DMS53 (cell line): ENCODE measurements at regions not wholly inside any gene's neighbourhood (a gene's known extent, or its start where the extent isn't known, plus 50 kb on each side); places are given as distances from the start of the nearest gene placed in this dataset.

ENCODE experiments used
- DNase-seq: peaks from one replicate; lab custom pipeline; 2025; lab: John Stamatoyannopoulos, UW

DNA sequence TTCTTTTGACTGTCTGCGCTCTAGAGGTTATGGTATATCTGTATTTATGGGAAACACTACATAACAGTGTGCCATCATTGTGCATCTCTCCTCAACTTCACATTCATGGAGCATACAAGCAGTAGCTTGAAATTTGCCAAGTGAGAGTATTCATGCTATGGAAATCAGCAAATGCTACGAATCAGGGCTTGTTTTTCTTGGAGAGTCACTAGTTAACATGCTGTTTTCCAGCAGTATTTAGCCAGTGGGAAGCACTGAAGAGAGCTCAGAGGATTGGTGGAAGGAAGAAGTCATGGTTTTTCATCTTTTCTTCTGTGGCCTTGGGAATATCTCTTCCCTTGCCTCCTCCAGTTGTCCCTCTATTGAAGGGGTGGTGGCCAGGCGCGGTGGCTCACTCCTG is 303.0 kb downstream of the PSAT1 start:
- DNase-seq: no peak

DNA sequence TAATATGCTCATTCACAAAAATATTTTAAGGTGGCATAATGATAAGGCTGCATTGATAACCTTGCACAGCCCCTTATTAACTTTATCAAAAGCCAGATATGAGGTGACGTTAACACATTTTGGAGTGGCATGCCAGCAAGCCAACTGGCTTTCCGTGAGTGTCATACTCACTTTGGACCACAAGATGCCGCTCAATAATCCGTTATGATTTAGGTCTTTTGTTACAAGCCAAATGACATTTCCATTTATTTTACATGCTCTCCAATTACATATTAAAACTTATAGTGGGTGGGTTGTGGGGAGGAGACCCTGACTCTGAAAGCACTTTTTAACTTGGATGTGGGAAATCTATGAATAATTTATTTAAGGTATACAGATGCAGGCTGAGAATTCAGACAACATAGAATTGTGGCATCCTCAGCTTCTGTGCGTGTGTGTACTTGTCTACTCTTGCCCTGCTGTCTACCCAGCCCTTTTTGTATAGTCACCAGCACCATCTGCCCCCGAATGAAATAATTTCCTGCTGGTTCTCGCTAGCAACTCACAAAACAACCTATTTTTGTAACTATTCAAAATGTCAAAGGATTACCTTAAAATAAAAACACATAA is 305.1 kb downstream of the PSAT1 start:
- DNase-seq: peak; percentile 62

DNA sequence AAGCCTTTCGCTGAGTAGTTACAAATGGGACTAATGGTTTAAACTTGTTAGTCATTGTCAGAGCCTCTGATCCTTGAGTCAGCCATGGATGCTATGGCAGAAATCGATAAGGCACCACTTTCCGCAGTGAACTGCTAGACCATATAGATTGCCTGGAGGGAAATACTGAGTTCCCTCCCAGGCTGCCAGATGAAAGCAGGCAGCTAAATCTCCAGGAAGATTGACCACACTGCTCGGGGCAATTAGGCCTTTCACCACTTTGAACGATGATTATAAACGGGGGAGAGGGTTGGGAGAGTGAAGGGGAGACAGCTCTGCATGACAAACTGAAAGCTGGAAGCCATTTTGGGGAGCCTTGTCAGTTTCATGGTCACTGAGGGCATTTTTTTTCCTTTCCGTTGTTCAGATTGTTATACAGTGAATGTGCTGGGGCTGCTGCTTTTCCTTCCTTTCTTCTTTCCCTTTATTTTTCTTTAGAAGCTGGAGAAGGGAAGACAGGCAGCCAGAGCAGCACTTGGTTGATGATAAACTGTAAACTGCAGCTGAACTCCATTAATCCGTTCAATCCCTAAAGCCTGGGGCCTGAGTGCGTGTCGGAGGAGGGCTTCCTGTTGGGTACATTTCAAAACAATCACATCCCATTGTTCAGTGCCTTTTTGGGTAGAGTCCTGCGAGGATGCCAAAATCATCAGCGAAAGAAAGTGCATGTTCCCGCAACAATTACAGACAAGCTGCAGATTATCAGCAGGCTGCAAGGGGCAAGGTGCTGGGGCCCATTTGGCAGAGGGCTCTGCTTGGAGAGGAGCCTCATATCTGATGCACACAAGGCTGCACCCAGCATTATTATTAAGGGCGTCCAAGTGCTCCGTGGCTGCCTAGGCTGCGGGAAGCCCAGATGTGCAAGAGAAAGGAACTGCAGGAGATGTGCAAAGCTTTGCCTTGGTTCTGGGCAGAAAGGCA is 308.4 kb downstream of the PSAT1 start:
- no peak for DNase-seq

DNA sequence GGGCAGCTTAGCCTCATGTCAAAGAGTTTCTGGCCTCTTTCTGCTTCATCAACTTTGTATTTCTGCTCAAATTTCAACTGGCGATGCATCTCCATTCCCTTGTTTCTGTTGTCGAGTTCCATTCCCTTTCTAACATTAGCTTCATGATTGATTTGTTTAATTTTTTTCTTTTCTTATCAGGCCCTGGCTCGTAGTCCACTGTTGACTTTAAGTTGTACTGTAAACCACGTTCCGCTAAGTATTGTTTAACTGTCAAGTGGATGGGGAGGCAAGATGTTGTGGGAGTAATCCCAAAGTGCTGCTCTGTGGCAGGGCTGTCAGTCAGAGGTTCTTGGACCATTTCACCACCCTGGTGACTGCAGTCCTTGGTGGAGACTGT is 309.1 kb downstream of the PSAT1 start:
- no peak for DNase-seq

DNA sequence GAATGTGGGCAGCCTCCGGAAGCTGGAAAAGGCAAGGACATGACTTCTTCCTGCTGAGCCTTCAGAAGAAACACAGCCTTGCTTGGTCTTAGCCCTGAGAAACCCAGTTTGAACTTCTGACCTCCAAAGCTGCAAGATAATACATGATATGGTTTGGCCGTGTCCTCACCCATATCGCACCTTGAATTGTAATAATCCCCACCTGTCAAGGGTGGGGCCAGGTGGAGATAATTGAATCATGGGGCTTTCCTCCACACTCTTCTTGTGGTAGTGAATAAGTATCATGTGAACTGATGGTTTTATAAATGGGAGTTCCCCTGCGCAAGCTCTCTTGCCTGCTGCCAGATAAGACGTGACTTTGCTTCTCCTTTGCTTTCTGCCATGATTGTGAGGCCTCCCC is 310.9 kb downstream of the PSAT1 start:
- DNase-seq: no peak

DNA sequence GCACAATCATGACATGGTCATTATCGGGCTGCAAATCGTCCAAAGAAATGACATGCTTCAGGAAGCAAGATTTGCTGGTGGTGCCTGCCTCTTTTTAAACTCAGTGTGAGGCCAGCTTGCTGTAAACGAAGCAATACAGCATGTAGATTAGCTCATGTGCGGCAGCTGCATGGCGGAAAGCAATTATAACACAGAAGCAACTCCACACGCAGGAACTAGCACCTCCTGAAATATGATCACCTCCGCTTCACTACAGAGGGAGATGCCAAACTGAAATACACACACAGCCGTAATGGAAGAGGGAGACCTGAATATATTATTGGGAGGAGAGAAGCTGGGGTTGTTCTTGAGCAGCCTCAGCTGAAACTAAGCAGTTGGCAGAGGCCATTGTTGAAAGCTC is 312.5 kb downstream of the PSAT1 start:
- DNase-seq: no peak

DNA sequence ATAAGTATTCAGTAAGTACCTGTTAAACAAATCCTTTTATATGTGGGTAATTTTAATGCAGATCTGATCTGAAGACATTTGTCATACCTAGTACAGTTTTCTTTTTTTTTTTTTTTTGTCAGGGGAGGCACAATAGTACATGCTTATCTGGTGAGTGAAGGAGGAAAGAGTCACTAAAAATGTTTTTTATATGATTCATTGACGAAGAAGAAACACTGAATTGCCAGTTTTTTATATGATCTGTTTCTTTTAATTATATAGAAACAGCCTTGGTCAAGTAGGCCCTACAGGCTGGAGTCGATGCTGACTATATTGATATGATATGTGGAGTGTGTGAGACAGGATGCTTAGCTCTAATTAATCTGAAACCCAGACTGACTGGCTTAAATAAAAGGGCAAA is 315.2 kb downstream of the PSAT1 start:
- DNase-seq: no peak

DNA sequence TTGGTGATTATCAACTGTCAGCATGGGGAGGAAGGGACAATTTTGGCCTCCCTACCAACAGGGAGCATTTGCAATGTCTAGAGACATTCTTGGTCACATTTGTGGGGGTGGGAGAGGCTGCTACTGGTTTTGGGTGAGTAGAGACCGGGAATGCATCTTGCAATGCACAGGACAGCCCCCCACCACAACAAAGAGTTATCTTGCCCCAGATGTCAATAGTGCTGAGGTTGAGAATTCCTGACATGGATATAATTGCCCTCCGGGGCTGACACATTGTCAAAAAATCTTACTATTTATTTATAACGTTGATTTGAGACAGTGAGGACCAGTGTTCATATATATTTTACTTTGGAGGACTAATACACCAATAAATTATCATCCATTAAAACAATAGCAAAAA is 316.1 kb downstream of the PSAT1 start:
- DNase-seq: no peak

DNA sequence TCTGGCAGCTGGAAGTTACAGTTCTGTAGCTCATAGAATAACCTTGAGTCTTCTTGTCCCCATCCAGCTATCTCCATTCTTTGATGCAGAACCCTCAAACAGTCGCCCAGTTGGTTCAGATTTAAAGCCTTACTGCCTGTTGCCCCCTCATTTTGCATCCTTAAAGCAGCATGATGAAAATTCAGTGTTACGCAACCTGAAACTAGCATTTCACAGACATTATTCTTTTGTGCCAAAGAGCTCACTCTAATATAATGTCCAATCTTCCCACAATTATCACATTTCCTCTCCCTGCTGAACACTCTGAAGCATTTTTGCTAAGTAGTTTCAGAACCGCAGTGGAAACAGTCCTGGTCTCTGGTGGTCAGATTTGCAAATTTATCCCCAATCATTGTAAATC is 318.0 kb downstream of the PSAT1 start:
- no peak for DNase-seq

DNA sequence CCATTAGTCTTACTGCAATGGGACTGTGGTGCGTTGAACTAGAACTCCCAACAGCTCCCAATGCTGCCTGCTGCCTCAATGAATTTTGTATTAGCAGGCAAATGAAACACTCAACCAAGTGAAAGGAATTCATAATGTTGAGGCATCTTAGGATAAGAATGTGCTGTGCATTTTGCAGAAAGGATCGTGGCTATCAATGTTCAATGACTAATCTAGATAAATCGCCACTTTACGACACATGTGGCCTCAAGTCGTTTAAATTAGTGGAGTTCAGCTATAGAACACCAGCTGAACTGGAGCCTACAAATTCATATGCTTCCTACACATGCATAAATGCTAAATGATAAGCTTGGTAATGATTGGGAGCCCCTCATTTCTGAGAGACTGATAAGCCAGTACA is 318.4 kb downstream of the PSAT1 start:
- DNase-seq: no peak

DNA sequence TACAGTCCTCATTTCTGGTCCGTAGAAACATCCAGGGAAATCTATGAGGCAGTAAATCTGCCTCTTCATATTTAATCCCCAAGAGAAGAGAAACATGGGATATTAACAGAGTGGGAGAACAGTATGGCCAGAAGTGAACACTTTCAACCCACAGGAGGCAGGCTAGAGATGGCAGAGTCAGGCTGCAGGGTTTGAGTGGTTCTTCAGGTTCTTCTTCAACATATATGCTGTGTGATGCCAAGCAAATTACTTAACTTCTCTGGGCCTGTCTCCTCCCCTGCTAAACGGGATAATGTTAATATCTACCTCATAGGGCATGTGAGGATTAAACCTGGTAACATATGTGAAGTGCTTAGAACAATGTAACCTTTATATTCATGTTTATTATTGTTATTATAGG is 321.8 kb downstream of the PSAT1 start:
- no peak for DNase-seq

DNA sequence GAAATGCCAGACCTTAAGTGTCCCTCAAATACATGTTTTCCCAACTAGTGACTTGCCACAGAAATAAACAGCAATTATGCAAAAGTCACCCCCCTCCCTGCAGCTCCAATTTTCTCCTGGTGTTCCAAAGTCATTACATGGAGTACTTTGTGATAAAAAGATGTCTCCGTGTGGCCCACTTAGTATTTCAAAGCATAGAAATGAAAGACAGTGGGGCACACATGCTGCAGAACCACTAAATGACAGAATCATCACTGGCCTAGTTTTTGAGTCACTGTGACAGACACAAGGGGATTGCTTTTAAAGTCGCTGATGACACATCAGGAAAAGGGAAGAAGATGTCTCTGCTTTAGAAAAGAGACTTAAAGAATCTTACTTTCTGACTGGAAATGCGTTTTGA is 323.4 kb downstream of the PSAT1 start:
- no peak for DNase-seq

DNA sequence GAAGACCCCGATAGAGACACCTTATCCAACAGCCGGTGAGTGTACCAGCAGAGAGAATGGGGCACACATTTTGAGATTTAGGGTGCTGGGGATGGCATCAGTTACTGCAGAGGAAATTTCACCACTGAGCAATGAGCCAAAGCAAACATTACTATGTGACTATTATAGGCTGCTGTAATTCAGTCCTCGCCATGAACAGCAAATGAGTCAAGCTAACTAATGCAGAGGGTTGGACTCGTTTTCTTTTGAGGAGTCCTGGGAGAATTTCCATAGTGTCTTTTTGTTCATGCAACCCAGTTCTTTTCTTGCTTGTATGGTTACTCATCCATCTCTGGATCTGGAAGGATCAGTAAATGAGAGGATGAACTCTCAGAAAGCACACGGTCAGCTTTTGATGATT is 323.8 kb downstream of the PSAT1 start:
- DNase-seq: no peak

DNA sequence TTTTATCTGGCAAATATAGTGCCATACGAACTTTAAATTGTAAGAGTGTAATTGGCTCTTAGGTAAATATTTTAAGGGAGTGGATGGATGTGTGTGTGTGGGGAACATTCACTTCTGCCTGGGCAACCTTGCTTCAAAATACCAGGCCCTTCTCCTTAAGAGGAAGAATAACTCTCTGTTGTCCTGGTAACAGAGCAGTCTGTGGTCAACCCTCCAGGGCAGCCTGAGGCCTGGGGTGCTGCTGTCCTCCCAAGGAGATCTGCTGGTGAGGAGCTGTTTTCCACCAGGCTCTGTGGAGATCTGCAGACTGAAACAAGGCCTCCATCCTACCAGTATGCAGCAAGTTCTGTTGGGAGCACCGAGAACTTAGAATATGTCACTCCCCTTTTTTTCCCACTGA is 325.2 kb downstream of the PSAT1 start:
- no peak for DNase-seq

DNA sequence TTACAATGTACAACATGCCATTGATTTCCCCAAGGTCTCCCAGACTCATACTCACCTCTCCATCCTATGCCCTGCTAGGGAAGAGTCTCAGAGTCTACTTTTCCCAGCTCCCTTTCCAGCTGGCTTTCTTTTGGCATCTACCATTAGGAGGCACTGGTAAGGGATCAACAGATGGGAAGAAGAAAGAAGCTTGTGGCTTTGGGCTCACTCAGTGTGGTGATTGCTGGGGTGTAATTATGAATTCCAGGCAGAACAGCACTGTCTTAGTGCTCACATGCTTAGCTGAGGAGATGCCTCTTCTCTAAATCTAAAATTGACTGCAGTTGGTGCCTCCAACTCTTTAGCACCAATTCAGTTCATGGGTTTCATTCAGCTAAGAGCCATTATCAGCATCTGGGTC is 330.0 kb downstream of the PSAT1 start:
- DNase-seq: no peak

DNA sequence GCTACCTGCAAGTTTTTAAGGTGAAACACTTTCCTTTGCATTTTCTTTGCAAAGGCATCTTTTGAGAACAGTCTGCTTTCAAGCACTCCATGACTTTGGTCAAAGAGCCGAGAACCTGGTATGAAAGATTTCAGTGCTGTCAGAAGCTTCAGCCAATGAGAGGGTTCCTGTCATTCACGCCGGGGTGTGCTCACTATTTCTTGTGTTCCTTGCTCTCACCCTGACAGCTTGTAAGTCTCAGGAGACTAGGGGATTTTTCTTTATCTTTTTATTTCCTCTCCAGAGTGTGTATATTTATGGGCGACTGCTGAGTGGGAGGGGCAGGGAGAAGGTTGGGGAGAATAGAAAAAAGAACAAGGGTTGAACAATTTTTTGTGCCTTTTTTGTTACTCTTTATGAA is 334.0 kb downstream of the PSAT1 start:
- DNase-seq: no peak

DNA sequence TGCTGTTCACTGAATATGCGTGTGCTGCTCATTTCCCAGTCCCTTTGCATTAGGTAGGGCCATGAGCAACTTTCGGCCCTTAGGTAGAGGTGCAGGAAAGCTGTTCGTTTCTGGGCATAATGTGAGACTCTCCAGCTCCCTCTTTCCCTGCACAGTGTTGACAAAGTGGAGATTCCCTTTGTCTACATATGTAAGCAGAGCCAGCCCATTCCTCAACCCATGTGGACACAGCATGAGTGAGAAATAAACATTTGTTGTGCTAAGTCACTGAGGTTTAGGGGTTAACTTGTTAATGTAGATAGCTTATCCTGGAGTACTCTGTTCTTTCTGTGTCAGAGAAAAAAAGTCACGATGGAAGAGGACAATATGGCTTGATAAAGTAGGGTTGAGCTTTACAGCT is 343.8 kb downstream of the PSAT1 start:
- DNase-seq: no peak

DNA sequence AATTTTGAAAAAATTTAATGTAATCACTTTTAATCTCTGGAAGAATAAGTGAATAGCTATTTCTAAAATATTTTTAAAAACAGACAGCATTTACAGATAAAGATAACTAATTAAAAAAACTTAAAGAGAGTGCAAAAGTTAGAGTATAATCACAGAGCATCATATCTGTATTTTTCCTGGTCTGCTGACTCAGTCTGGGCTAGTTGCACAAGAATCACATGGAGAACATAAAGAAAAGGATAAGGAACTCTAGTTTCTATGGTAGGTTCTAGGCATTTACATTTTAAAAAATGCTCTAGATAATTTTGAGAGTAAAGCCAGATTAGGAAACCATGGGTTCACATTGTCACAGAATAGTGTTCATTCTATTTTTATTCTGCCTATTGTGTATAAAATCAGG is 347.4 kb downstream of the PSAT1 start:
- DNase-seq: no peak

DNA sequence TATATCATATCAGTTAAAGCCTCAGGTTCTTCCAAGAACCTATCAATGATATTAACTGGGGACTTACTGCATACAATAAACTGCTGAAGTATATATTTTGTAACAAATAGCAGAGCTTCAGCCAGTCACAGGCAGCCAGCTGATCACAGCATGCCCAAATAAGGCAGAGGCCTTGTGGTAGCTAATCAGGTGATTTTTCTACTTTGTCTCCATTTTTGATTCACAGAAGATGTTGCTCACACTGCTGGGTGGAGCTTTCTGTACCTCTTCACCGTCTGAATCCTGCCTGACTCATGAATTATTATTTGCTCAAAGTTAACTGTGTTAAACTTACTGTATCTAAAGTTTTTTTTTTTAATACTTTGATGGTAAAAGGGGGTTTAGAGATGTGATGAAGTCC is 357.4 kb downstream of the PSAT1 start:
- no peak for DNase-seq

DNA sequence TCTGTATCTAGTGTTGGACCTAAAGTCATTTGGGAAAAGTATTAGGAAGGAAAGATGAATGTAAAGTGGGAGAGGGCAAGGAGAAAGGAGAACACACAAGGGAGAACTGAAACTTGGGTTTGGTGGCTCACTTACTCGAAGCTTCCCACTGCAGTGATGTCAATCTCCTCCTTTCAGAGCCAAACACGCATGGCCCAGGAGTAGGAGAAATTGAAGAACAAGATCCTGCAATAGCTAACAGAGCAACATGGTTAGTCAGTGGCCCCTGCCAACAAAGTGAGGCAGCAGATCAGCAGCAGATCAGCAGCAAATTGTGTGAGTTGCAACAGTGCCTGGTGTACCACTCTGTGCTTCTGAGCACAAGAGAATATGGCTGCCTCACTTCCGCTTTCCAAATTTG is 366.4 kb downstream of the PSAT1 start:
- DNase-seq: no peak

DNA sequence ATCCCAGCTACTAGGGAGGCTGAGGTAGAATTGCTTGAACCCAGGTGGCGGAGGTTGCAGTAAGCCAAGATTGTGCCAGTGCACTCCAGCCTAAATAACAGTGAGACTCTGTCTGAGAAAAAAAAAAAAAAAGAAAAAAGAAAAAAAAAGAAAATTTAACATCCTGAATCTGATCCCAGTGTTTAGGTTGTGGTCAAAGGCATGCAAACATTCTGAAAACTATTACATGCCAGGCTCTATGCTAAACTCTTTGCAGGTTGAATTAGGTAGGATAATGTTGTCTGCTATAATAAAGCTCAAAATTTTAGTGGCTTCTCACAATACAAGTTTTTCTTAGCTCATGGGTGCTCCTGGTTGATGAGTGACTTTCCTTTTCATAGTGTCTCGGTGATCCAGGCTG is 367.4 kb downstream of the PSAT1 start:
- DNase-seq: no peak

DNA sequence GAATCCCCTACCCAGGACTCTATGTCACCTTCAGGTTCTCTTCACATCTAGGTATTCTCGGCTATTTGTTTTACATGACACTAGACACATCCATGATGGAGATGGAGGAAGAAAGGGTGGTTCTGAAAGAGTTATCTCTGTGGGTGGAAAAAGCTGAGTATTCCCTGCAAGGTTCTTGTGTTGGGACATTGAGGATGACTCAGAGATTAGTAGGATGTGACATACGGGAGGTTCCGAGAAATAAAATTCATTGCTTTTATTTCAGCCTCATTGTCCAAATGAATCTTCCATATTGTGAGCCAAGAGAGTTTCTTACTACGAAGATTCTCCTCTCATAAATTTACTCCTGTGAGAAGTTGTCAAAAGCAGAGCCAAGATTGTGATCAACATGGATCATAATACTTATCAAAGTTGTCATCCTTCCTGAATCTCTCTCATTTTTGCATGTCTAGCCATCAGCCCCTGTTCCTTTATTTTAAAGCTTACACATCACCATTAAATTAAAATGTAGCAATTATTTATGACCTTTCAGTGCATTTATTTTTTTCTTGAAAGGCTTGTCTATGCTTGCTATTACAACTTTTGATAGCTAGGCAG is 370.0 kb downstream of the PSAT1 start:
- DNase-seq: no peak

DNA sequence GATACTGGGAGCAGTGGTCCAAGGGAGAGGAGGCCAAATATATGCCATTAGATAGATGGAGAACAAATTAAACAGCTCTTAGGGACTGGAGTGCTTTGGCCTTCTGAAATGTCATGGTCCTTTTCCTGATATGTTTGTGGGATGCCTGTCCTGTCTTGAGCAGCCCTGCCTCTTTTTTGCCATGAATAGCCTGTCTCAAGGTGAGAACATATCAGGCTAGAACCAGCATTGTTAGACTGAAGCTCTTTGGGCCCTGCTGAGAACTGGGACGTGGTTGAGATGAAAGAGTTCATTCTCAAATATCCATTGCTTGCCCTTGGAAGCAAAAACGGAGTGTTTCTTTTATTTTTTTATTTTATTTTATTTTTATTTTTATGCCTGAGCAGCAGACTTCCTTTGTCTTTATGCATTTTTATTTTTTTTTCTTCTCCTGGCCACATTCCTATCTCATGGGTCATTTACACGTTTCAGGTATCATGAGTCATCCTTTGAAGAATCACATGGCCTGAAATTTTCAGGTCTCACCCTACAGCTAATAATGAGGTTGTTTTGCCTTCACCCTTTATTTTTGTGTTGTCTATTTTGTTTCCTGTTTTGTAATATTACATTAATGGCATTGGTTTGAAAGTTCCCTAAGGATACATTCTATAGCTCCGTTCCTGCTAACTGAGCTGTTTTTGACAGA is 371.4 kb downstream of the PSAT1 start:
- DNase-seq: peak; percentile 74
